Cerebellar cortex (tissue), 1 donor: ENCODE measurements at regions not wholly inside any gene's neighbourhood (a gene's known extent, or its start where the extent isn't known, plus 50 kb on each side); places are given as distances from the start of the nearest gene placed in this dataset.
A peak's percentile ranks its signal among the peaks of the same experiment; 100 is the strongest.
"Not testable (repeated sequence)": the region's sequence is repeated elsewhere in the genome, so short reads cannot be mapped to it uniquely, and the experiment has no call there.

Experiments
- DNase-seq: peaks from one replicate; pipeline ENCODE4 v3.0.0-alpha.2; 2015; ENCODE audit warnings: low spot score

- no peak for DNase-seq
These were observed 204.4 kb downstream of the GIPC2 start for GRCh38 chr1:78250201-78250600.

DNA sequence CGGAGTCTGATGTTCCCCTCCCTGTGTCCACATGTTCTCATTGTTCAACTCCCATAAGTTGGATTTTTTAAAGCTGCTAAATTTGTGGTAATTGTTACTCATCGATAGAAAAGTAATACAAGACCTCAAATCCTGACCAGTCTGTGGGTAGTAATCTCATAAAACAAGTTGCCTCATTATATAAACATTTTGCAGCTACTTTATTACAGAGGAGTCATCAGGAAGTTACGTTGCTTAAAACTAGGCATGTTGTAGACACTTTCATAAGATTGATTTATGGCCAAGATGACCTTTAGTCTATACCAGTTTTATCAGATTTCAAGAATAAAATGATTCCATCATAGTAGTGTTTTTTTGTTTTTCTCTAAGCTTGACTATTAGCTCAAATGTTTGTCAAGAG is 208.8 kb downstream of the GIPC2 start:
- no peak for DNase-seq

GRCh38 chr1:78255383-78255782 is 209.6 kb downstream of the GIPC2 start:
- no peak for DNase-seq

DNA sequence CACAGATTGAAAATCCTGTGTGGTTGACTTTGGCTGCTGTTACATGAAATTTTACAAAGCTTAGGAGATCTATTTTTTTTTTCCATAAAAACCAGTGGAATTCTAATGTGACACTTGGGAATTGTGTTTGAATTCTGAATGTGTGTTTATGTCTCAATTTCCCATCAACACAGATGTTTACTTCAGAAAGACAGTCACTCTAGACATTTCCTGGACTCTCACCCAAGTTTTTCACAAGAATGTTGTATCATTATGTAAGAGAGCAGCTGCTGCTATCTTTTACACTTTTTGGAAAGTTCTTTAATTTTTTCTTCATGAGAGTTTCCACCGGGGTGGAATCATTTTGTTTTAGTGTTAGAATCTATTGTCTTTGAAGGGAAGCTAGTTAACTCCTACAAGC is 210.1 kb downstream of the GIPC2 start:
- no peak for DNase-seq

GRCh38 chr1:78263459-78263858 is 217.7 kb downstream of the GIPC2 start:
- DNase-seq: no peak

DNA sequence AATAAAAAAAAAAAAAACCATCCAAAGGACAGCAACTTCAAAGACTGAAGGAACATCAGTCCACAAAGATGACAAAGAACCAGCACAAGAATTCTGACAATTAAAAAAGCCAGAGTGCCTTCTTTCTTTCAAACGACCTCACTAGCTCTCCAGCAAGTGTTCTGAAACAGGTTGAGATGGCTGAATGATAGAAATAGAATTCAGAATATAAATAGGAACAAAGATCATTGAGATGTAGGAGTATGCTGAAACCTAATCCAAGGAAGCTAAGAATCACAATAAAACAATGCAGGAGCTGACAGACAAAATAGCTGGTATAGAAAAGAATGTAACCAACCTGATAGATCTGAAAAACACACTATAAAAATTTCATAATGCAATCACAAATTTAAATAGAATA is 218.2 kb downstream of the GIPC2 start:
- no peak for DNase-seq

DNA sequence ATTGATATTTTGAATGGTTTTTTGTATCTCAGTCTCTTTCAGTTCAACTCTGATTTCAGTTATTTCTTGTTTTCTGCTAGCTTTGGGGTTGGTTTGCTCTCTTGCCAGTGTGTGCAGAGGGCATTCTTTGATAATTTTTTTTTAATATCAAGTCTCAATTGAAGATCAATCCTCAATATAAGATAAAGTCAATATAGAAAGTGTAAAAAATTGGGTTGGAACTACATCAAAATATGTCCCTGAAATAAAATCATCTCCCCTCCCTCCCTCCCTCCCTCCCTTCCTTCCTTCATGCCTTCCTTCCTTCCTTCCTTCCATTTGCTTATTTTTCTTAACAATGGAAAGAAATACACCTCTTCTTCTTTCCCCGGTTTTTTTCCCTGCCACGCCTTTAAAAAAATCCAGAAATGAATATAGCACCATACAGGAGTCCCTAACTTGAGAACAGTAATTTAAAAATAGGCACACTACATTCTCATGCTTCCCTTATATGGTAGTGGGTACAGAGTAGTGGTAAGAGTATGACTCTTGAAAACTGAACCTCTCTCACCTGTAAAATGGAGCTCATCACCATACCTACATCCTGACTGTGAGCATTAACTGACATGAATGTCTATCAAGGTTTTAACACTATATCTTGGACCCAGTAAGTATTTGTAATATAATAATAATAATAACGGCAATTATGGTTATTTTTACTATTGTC is 221.9 kb downstream of the GIPC2 start:
- DNase-seq: no peak

GRCh38 chr1:78269591-78269990 is 221.2 kb upstream of the PTGFR start:
- DNase-seq: no peak

DNA sequence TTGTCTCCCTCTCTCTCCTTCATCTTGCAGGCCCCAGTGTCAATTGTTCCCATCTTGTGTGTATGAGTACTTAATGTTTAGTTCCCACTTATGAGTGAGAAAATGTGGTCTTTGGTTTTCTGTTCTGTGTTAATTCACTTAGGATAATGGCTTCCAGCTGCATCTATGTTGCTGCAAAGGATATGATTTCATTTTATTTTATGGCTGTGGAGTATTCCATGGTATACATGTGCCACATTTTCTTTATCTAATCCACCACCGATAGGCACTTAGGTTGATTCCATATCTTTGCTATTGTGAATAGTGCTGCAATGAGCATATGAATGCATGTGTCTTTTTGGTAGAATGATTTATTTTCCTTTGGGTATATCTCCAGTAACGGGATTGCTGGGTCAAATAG is 219.4 kb upstream of the PTGFR start:
- DNase-seq: not testable (repeated sequence)

DNA sequence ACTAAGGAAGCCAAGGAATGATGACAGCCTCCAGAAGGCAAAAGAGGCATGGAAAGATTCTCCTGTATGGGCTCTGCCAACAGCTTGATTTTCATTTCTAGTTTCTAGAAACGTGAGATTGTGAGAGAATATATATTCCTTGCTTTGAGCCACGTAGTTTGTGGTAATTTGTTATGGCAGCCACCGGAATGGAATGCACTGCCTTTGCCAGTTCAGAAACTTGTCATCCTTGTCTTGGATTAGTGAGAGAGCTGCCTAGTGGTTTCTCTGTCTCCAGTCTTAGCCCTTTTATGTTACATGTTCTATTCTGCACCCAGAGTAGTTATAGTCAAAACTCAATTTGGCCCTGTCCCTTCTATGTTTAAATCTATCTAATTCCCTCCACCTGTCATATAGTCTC is 216.0 kb upstream of the PTGFR start:
- no peak for DNase-seq

DNA sequence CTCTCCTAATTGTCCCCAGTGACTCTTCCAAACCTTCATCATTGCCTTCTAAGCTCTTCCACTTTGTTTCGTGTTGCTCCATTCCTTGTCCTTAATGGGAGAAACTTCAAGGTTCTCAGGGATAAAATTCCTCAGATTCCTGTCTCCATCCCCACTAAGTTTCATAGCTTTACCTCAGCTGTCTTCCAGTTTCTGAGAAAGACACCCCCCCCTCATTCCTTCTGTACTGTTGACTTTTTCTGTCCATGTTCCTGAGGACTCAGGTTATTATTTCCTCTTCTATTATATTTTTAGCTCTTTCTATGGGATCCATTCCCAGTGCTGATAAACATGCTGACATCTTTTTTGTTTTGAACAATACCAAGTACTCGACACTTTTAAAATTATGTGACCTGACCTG is 215.3 kb upstream of the PTGFR start:
- DNase-seq: no peak

DNA sequence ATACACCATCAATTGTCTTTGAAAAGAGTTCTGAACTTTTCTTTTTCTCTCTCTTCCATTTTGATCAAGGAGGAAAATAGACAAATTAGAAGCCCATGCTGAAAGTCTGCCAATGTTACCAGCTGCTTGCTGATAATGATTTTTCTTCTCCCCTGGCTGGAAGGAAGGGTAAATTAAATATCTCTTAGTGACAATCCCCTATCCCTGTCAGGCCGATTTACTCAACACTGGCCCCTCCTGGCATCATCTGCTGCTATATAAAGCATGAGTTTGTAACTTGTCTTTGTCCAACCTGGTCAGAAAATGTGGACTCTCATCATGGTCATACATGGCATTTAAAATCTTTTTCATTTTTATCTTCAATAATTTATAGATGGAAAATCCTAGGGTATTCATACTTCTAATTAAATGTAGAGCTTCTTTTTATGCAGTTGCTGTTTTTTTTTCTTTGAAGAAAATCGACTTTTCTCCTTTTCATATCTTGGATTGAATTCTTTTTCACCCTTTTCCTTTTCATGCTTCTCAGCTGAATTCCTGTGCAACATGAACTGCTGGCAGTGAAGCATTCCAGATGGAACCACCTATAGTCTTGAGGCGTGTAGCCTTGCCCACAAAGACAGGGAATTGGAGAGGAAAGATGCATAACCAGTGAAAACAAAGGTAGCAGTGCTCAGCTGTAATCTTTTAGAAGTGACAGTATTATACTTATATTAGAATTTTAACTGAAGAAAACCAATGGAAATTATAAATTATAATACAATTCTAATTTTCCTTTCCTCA is 214.7 kb upstream of the PTGFR start:
- peak; percentile 0 for DNase-seq

GRCh38 chr1:78277253-78277652 is 213.5 kb upstream of the PTGFR start:
- DNase-seq: no peak

DNA sequence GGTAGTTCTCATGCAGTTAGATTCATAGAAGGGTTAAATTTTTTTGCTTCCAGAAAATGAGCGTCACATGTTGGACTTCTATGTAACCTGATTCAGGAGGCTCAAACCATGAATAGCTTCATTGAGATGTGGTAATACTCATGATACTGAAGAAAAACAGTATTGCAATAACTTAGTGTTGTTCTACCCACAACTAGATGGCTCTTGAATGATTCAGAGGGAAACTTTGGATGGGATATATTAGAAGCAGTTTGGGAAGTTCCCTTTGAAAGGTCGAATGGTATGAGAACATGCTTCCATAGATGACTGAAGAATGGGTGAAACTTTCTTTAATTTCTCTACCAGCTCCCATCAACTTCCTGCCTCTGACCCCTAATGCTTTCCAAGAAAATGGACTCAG is 211.7 kb upstream of the PTGFR start:
- DNase-seq: no peak

- no peak for DNase-seq
These were observed 210.1 kb upstream of the PTGFR start for GRCh38 chr1:78280626-78281025.

- DNase-seq: no peak
These were observed 209.2 kb upstream of the PTGFR start for GRCh38 chr1:78281580-78281979.

- no peak for DNase-seq
These were observed 207.1 kb upstream of the PTGFR start for GRCh38 chr1:78283691-78284090.

- no peak for DNase-seq
These were observed 206.4 kb upstream of the PTGFR start for GRCh38 chr1:78284354-78284753.

DNA sequence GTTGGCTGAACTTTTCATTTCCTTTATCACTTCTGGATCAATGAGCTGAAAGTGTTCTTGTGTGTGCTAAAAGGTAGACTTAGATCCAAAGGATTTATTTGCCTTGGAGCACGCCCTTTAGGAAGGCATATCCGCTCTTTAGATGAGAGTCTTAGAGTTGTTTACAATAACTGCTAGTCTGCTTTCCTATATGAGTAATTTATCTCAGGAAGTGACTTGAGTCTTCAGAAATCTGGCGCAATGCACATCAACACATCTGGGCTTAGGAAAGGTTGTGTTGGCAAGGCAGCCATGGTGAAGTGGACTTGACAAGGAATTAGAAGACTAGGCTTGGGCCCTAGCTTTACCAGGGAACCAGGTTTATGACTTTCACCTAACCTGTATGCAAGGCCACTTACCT is 204.1 kb upstream of the PTGFR start:
- DNase-seq: no peak

DNA sequence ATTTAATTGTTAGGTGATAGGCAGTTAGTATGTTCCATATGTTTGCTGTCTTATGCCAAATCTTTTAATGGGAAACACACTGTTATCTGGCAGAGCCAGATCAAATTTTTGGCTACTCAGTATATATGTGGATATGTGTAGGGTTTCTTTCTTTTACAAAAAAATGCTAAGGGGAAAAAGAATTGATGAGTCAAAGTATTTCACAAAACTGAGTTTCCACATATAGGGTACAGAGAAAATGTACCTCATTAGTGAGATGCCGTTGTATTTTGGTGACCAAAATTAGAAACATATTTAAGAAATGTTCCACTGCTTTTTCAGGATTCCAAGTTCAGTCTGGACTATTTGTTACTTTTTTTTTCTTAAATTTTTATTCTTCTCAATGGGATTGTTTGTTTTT is 201.2 kb upstream of the PTGFR start:
- DNase-seq: no peak

- DNase-seq: no peak
These were observed 199.4 kb upstream of the PTGFR start for GRCh38 chr1:78291418-78291817.

DNA sequence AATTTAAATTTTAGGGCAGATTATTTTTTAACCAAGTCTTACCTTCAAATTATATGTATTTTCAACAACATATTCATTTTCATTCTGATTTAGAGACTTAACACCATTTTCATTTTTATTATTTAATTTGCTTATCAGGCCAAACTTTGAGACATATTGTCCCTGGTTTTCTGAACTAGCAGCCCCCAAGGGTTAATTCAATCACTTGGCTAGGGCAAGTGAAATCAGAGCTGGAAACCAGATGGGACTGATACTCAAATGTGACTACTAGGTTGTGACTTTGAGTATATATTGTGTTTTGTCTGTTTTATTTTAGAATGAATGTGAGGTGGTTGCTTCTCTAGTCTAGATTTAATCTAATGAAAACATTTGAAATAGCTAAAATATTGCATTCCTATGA is 198.9 kb upstream of the PTGFR start:
- no peak for DNase-seq

GRCh38 chr1:78292361-78292760 is 198.4 kb upstream of the PTGFR start:
- no peak for DNase-seq

DNA sequence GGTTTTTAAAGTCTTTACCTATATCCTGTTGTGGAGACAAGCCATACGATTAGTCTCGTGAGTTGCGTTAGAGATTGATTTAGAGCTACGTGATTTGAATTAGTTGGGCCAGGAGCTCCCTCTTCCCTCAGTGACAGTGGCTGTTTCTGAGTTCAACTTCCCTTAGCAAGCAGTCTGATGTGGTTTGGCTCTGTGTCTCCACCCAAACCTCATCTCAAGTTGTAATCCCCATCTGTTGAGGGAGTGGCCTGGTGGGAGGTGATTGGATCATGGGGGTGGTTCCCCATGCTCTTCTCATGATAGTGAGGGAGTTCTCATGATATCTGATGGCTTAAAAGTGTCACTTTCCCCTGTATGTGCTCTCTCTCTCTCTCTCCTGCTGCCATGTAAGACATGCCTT is 192.9 kb upstream of the PTGFR start:
- no peak for DNase-seq
